Mammary epithelial cell (primary cell): ENCODE measurements at regions not wholly inside any gene's neighbourhood (a gene's known extent, or its start where the extent isn't known, plus 50 kb on each side); places are given as distances from the start of the nearest gene placed in this dataset.

Source experiments
- EZH2 ChIP-seq: IDR thresholded peaks from 2 replicates; pipeline ENCODE4 v1.6.1; 2012; ENCODE audit warnings: low read length, inconsistent platforms, borderline replicate concordance
- TF ChIP-seq, protein P1 (sequence below), 2 donors: IDR thresholded peaks in 1 of 2; conservative IDR thresholded peaks in 1 of 2; 2 replicates each; pipeline ENCODE4 v1.5.1; 2011 to 2012; ENCODE audit warnings: inconsistent platforms in 2 of 2, low read length in 2 of 2, mild to moderate bottlenecking in 2 of 2, control low read depth in 1 of 2, low read depth in 1 of 2; ENCODE audit not compliant: insufficient read depth in 1 of 2; ENCODE audit errors: extremely low read depth in 1 of 2

DNA sequence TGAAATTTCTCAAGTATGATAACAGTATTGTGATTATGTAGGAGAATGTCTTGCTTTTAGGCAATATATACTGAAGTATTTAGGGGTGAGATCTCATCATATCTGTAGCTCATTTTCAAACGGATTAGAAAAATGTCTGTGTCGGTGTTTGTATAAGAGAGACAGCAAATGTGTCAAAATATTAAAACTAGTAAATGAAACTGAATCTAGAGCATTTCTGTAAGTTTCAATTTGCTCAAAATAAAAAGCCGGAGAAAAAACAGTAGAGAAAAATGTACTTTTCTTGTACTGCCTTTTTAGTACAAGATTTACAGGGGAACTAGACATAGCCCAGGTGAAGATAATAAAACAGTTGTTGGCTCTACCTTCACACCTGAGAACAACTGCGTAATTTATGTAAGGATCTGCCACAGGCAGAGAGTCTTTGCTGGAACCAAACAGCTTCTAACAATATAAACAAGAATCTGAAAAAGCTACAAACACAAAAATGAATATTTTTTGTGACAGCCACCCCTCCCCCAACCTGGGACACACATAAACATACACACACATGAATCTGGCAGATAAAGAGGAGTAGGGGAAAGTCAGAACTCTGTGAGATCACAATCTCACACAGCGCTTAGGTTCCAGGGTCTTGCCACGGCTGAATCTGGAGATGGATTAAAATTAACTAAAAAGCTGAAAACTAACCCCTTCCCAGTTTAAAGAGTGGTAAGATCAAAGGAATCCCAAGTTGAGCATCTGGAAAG is 153.3 kb downstream of the AVL9 start:
- TF ChIP-seq, protein P1, sequence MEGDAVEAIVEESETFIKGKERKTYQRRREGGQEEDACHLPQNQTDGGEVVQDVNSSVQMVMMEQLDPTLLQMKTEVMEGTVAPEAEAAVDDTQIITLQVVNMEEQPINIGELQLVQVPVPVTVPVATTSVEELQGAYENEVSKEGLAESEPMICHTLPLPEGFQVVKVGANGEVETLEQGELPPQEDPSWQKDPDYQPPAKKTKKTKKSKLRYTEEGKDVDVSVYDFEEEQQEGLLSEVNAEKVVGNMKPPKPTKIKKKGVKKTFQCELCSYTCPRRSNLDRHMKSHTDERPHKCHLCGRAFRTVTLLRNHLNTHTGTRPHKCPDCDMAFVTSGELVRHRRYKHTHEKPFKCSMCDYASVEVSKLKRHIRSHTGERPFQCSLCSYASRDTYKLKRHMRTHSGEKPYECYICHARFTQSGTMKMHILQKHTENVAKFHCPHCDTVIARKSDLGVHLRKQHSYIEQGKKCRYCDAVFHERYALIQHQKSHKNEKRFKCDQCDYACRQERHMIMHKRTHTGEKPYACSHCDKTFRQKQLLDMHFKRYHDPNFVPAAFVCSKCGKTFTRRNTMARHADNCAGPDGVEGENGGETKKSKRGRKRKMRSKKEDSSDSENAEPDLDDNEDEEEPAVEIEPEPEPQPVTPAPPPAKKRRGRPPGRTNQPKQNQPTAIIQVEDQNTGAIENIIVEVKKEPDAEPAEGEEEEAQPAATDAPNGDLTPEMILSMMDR (conservative IDR thresholded peaks at IDR 0.05 in 1 of 2, IDR thresholded peaks at IDR 0.05 in 1 of 2; ENCODE audit: extremely low read depth in 1 of 2, insufficient read depth in 1 of 2, low read depth in 1 of 2, low read length in 2 of 2) = no peak
- no peak for TF ChIP-seq EZH2
